ENCODE measurements at regions not wholly inside any gene's neighbourhood (a gene's known extent, or its start where the extent isn't known, plus 50 kb on each side); places are given as distances from the start of the nearest gene placed in this dataset.

GRCh38 chrX:40928076-40928475 is 157.2 kb upstream of the USP9X start (continued):
- TF ChIP-seq POLR2AphosphoS5 (IDR thresholded peaks at IDR 0.05; ENCODE audit: low read depth, low read length) = no peak
- TF ChIP-seq, protein P1, sequence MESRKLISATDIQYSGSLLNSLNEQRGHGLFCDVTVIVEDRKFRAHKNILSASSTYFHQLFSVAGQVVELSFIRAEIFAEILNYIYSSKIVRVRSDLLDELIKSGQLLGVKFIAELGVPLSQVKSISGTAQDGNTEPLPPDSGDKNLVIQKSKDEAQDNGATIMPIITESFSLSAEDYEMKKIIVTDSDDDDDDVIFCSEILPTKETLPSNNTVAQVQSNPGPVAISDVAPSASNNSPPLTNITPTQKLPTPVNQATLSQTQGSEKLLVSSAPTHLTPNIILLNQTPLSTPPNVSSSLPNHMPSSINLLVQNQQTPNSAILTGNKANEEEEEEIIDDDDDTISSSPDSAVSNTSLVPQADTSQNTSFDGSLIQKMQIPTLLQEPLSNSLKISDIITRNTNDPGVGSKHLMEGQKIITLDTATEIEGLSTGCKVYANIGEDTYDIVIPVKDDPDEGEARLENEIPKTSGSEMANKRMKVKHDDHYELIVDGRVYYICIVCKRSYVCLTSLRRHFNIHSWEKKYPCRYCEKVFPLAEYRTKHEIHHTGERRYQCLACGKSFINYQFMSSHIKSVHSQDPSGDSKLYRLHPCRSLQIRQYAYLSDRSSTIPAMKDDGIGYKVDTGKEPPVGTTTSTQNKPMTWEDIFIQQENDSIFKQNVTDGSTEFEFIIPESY (IDR thresholded peaks at IDR 0.05; ENCODE audit: borderline replicate concordance, low read depth) = no peak
- TF ChIP-seq RFX5 (IDR thresholded peaks at IDR 0.05; ENCODE audit: low read length) = no peak
- no peak for TF ChIP-seq YY1 (IDR thresholded peaks at IDR 0.05; ENCODE audit: low read depth)
- TF ChIP-seq GATA2 (CRISPR knock-in tag; IDR thresholded peaks at IDR 0.05) = no peak
- no peak for TF ChIP-seq SMC3 (IDR thresholded peaks at IDR 0.05; ENCODE audit: low read depth, low read length)
- TF ChIP-seq GABPA (IDR thresholded peaks at IDR 0.05; ENCODE audit: low read depth) = no peak
- TF ChIP-seq MEF2A (IDR thresholded peaks at IDR 0.05; ENCODE audit: borderline replicate concordance, low read depth) = no peak
- TF ChIP-seq FOXJ3 (CRISPR knock-in tag; IDR thresholded peaks at IDR 0.05) = no peak
- TF ChIP-seq EP300 (IDR thresholded peaks at IDR 0.05; ENCODE audit: borderline replicate concordance in 1 of 2, low read depth in 1 of 2, low read length in 1 of 2) = no peak
- no peak for TF ChIP-seq FOXM1 (IDR thresholded peaks at IDR 0.05; ENCODE audit: low read depth)

DNA sequence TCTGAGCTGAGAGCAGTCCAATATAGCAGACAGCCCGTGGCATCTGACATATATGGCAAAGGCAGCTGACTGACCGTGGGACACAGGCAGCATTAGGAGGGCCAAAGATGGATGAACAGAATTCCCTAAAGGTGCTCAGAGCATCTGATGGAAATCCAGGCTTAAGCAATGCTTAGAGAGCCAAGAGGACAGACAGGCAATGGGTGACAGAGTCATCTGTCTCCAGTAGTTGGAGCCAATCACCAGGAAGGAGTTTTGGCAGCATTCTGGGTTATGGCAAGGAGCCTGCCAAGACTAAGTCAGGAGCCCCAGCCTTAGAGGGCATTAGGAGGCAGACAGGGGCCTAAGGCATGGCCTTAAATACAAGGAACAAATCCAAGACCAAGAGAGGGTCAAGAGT is 153.3 kb upstream of the USP9X start:
- ChIA-PET CTCF (interaction anchor here (0.9 kb wide), 1 partner anchor 10 kb away, joined by 4 read pairs; no protein-coding TSS in a partner anchor), POLR2A (no interaction called here)
- Histone ChIP-seq H3F3A (replicated peaks; ENCODE audit: insufficient read depth) (peaks cover 36% of the 10 kb centered on the region), H3K9me3 (no peaks in the 10 kb centered on the region), H3K79me2 (ENCODE audit: insufficient read depth) (no peaks in the 10 kb centered on the region), H2AFZ (ENCODE audit: low read depth) (no peak overlapping the region), H3K9me2 (no peaks in the 10 kb centered on the region), H3K9ac (no peak overlapping the region), H3K36me3 (replicated peaks in 1 of 2; ENCODE audit: control insufficient read depth in 1 of 2, insufficient read depth in 2 of 2, low read length in 1 of 2) (no peaks in the 10 kb centered on the region), H3K27ac (ENCODE audit: low read depth in 2 of 2, low read length in 1 of 2) (peak overlapping the region in 1 of 2 experiments; percentile 90; a peak in 1 of 4 replicates), H3K4me1 (ENCODE audit: control insufficient read depth in 1 of 2, insufficient read depth in 2 of 2, low read depth in 1 of 2, low read length in 1 of 2) (peaks cover 2 to 7% of the 10 kb centered on the region in 2 experiments; a peak in 1 of 4 replicates), H3K4me2 (0 out of 2 replicates have a peak overlapping the region, but pooled peaks have one; percentile 83), H3K27me3 (ENCODE audit: insufficient read depth) (no peaks in the 10 kb centered on the region), H3K4me3 (ENCODE audit: low read depth in 2 of 2, low read length in 1 of 2) (no peak overlapping the region), H4K20me1 (ENCODE audit: insufficient read depth) (no peaks in the 10 kb centered on the region)
- 37% methylated on average over 2 of the region's 2 CpGs for WGBS (ENCODE audit: low lambda C conversion rate)
- no peak for DNase-seq
- TF ChIP-seq JUND (IDR thresholded peaks at IDR 0.05) = no peak
- TF ChIP-seq RFX5 (IDR thresholded peaks at IDR 0.05; ENCODE audit: low read length) = peak; percentile 91
- no peak for TF ChIP-seq NFIC (IDR thresholded peaks at IDR 0.05; ENCODE audit: borderline replicate concordance)

DNA sequence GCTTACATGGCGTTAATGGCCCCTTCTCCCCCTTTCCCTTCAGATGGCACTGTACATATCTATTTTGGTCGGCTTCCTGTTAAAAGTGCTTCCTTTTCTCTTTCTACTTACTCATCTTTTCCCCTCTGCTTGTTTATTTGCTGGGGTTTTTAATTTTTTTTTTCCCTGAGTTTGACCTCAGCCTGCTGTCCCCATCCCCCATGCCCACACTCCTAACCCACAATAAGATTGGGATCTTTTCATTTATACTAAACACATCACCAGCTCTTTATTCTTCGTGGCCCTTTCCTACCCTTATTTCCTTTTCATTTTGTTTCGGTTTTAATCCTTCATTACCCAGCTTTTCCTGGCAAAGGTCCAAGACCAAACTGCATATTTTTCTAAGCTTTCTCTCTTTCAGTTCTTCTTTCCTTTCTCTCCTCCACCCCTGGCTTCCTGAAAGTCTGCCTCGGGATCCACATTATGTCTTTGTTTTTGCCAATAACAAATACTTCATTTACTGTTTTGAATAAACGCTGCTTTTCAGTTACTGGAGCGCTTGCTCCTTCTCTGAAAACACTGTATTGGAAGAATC is 152.0 kb upstream of the USP9X start:
- TF ChIP-seq ELF1 (IDR thresholded peaks at IDR 0.05) (no peak), NFIC (IDR thresholded peaks at IDR 0.05; ENCODE audit: borderline replicate concordance) (peak; percentile 37; the same call in 1 of the 2 replicates), RXRA (IDR thresholded peaks at IDR 0.05; ENCODE audit: borderline replicate concordance, low read depth) (peak; percentile 30; the same call in 1 of the 2 replicates)
- Histone ChIP-seq H3K36me3 (replicated peaks in 1 of 2; ENCODE audit: control insufficient read depth in 1 of 2, insufficient read depth in 2 of 2, low read length in 1 of 2) (no peaks in the 10 kb centered on the region), H3K9me3 (no peaks in the 10 kb centered on the region), H3K9me2 (no peaks in the 10 kb centered on the region), H3K79me2 (ENCODE audit: insufficient read depth) (no peaks in the 10 kb centered on the region), H3K4me1 (ENCODE audit: control insufficient read depth in 1 of 2, insufficient read depth in 2 of 2, low read depth in 1 of 2, low read length in 1 of 2) (peaks cover 2 to 7% of the 10 kb centered on the region in 2 experiments; a peak in 1 of 4 replicates), H4K20me1 (ENCODE audit: insufficient read depth) (no peaks in the 10 kb centered on the region), H3K4me2 (peak overlapping the region; percentile 83), H3K9ac (peak overlapping the region; percentile 68), H3K4me3 (ENCODE audit: low read depth in 2 of 2, low read length in 1 of 2) (peak overlapping the region; percentile 38 to 64; a peak in 3 of 4 replicates), H2AFZ (ENCODE audit: low read depth) (peak overlapping the region; percentile 62), H3K27me3 (ENCODE audit: insufficient read depth) (no peaks in the 10 kb centered on the region), H3K27ac (ENCODE audit: low read depth in 2 of 2, low read length in 1 of 2) (peak overlapping the region; percentile 45 to 90; a peak in 3 of 4 replicates), H3F3A (replicated peaks; ENCODE audit: insufficient read depth) (peaks cover 26% of the 10 kb centered on the region)
- WGBS (ENCODE audit: low lambda C conversion rate) = 10% methylated on average over 7 of the region's 7 CpGs
- ChIA-PET CTCF (interaction anchor here (0.9 kb wide), 1 partner anchor 11 kb away, joined by 4 read pairs; no protein-coding TSS in a partner anchor), POLR2A (no interaction called here)
- no peak for DNase-seq
